ENCODE measurements at regions not wholly inside any gene's neighbourhood (a gene's known extent, or its start where the extent isn't known, plus 50 kb on each side); places are given as distances from the start of the nearest gene placed in this dataset.

- TF ChIP-seq CTCF (IDR thresholded peaks at IDR 0.05) (no peak), POLR2AphosphoS5 (IDR thresholded peaks at IDR 0.05; ENCODE audit: low read depth, low read length) (no peak), REST (IDR thresholded peaks at IDR 0.05; ENCODE audit: insufficient read depth in 1 of 2, low read depth in 2 of 2, low read length in 1 of 2) (no peak), TCF7L2 (IDR thresholded peaks at IDR 0.05; ENCODE audit: low read depth, low read length) (no peak)
These were observed 267.0 kb downstream of the NUF2 start for GRCh38 chr1:163588796-163589195.
